ENCODE measurements at regions not wholly inside any gene's neighbourhood (a gene's known extent, or its start where the extent isn't known, plus 50 kb on each side); places are given as distances from the start of the nearest gene placed in this dataset.

DNA sequence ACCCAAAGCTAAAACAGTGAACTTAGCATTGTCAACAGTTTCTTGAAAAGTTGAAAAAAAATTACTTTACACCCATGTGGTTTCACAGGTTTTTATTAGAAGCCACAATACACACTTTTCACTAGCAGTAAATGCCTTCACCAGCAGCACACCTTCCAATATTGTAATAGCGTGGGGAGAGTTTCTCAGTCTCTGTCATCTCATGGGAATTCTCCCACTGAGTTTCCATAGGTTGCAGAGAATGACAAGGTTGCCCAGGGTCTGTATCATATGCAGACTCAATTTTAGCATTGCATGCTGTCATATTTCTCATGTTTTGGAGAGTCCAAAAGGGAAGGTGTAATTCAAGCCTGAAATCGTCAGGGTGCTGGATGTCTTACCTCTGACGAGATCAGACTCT, 486.1 kb upstream of the TENM3 start:
- Mint-ChIP-seq H3K27ac (no peak overlapping the region), H3K9me3 (peaks cover 10% of the 10 kb centered on the region), H3K4me1 (ENCODE audit: low read depth) (no peaks in the 10 kb centered on the region), H3K27me3 (no peaks in the 10 kb centered on the region), H3K4me3 (no peak overlapping the region), H3K36me3 (ENCODE audit: low read depth) (no peaks in the 10 kb centered on the region)
- no peak for DNase-seq

DNA sequence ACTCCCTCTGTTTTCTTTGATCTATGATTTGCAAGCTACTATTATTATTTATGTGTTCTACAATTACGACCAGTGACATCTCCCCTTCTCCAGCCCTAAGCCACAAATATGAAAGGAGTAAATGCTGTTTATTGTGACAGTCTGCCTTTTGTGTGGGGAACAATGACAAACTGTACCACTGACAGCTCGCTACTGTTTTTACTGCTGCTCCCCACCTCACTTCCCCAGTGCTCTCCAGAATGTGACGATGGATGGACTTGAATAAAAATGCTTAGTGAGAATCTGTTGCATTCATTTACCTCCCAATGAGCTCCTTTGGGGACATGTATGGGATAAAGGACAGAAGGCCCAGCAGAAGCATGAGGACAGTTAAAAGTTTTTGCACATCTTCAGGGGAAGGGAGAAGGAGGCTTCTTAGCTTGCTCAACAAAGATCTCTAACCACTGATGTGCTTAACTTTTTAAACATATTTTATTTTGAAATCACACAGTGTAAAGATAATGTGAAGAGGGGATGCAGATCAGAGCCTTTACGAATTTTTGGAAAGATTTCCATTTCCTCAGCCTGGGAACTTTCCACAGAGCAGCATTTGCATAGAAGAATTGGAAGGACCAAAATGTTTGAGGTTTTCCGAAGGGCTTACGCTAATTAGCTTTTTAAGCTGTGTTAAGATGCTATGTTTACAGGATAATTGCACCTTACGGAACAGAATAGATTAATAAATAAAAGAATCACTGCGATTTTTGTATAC, 485.1 kb upstream of the TENM3 start:
- Mint-ChIP-seq H3K9me3 (peaks cover 6% of the 10 kb centered on the region), H3K27me3 (no peaks in the 10 kb centered on the region), H3K36me3 (ENCODE audit: low read depth) (no peaks in the 10 kb centered on the region), H3K4me3 (no peak overlapping the region), H3K4me1 (ENCODE audit: low read depth) (no peaks in the 10 kb centered on the region), H3K27ac (no peak overlapping the region)
- no peak for DNase-seq

DNA sequence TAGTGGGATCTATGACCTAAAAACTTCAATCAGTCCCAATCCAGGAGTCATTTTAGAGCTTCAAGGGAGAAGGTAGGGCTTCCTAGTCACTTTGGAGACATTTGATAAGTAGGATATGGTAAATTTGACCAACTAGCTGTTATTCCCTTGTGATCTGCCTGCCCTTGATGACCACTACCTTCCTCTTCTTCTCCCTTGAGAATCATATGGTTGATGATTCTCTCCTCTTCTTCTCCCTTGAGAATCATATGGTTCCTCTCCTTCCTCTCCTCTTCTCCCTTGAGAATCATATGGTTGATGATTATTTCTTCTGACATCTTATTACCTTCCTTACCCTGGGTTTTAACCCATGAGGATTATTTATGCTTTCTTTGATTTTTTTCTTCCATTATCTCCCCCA, 482.6 kb upstream of the TENM3 start:
- Mint-ChIP-seq H3K4me3 (no peak overlapping the region), H3K4me1 (ENCODE audit: low read depth) (no peaks in the 10 kb centered on the region), H3K27me3 (no peaks in the 10 kb centered on the region), H3K9me3 (peaks cover 4% of the 10 kb centered on the region), H3K36me3 (ENCODE audit: low read depth) (no peaks in the 10 kb centered on the region), H3K27ac (no peak overlapping the region)
- DNase-seq, result no peak

DNA sequence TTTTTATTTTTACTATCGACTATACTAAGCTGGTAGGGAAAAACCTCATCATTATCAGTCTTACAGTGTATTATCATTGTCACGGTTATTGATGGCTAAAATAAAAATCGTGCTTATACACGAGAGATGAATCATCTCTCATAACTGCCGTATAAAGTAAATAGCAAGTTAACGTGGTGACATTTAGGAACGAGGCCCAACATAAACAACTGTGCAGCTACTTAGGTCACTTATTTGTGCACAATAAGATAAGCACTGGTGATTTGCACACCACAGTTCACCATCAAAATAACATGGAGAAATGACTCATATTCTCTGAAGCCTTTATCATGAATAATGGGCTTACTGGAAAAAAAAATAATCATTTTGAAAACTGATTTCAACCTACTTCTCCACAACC, 482.0 kb upstream of the TENM3 start:
- DNase-seq, result no peak
- Mint-ChIP-seq H3K27ac (no peak overlapping the region), H3K36me3 (ENCODE audit: low read depth) (no peaks in the 10 kb centered on the region), H3K9me3 (no peaks in the 10 kb centered on the region), H3K4me1 (ENCODE audit: low read depth) (no peaks in the 10 kb centered on the region), H3K4me3 (no peak overlapping the region), H3K27me3 (no peaks in the 10 kb centered on the region)

DNA sequence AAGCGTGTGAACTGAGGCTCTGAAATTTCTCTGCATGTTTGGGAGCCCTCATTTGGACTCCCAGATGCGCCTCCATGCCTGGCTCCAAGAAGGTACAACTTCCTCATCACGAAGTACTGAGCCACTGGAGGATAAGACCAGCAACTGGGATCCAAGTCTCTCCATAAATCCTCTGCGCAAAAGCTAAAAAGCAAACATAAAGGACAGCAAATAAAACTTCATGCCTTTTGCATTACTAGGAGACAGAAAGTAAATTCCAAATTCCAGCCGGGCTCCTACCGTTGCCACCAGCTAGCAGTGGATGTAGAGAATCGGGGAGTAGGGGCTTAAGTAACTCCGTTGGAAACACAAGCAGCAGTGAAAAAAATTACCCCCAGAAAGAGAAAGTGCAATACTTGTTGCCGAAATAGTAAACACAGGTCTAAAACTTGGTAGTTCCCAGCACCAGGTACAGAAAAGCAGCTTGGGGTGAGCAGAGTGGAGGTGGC, 477.1 kb upstream of the TENM3 start:
- no peak for DNase-seq
- H3K4me1 Mint-ChIP-seq (ENCODE audit: low read depth), result no peaks in the 10 kb centered on the region
- H3K27me3 Mint-ChIP-seq, result no peaks in the 10 kb centered on the region
- no peak overlapping the region for H3K4me3 Mint-ChIP-seq
- peaks cover 4% of the 10 kb centered on the region for H3K9me3 Mint-ChIP-seq
- H3K27ac Mint-ChIP-seq, result no peak overlapping the region
- no peaks in the 10 kb centered on the region for H3K36me3 Mint-ChIP-seq (ENCODE audit: low read depth)

DNA sequence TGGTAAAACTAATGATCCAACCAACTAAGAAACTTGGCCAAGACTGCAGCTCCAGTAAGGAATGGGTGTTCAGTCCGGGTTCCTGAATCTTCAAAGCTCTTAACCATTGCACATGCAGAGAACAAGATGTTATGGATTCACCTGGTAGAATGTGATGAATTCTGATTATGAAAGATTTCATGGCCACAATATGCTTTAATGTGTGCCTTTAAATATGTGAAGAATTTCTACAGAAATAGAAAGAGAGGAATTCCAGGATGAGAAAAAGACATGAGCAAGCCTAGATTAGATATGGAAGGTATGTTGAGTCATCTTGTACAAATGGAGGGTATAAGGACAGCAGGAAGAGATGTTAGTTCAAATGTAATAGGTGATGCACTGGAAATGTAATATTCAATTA, 472.2 kb upstream of the TENM3 start:
- DNase-seq, result no peak
- Mint-ChIP-seq H3K4me1 (ENCODE audit: low read depth) (no peaks in the 10 kb centered on the region), H3K36me3 (ENCODE audit: low read depth) (no peaks in the 10 kb centered on the region)

DNA sequence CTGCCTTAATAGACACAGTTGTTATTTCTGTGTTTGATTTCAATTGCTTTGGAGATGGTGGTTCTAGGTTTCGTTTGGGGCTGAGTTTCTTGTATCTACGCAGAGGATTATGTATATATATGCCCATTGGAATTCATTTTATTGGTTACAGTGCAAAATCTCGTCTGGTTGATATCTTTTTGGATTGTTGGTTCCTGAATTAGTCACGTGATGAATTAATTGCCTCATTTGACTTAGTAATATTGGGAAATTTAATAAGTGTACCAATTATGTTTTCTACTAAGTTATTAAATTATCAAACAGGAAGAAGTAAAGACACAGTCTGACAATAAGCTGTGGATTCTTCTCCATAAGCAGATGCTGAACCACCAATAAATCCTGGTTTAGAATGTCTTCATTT, 467.9 kb upstream of the TENM3 start:
- Mint-ChIP-seq H3K9me3 (peaks cover 9% of the 10 kb centered on the region), H3K4me1 (ENCODE audit: low read depth) (no peaks in the 10 kb centered on the region), H3K27ac (no peak overlapping the region), H3K4me3 (no peak overlapping the region), H3K36me3 (ENCODE audit: low read depth) (no peaks in the 10 kb centered on the region), H3K27me3 (no peaks in the 10 kb centered on the region)
- no peak for DNase-seq

More for the DNA sequence above, 472.2 kb upstream of the TENM3 start:
- peaks cover 9% of the 10 kb centered on the region for H3K9me3 Mint-ChIP-seq
- no peaks in the 10 kb centered on the region for H3K27me3 Mint-ChIP-seq
- no peak overlapping the region for H3K4me3 Mint-ChIP-seq
- H3K27ac Mint-ChIP-seq, result no peak overlapping the region

DNA sequence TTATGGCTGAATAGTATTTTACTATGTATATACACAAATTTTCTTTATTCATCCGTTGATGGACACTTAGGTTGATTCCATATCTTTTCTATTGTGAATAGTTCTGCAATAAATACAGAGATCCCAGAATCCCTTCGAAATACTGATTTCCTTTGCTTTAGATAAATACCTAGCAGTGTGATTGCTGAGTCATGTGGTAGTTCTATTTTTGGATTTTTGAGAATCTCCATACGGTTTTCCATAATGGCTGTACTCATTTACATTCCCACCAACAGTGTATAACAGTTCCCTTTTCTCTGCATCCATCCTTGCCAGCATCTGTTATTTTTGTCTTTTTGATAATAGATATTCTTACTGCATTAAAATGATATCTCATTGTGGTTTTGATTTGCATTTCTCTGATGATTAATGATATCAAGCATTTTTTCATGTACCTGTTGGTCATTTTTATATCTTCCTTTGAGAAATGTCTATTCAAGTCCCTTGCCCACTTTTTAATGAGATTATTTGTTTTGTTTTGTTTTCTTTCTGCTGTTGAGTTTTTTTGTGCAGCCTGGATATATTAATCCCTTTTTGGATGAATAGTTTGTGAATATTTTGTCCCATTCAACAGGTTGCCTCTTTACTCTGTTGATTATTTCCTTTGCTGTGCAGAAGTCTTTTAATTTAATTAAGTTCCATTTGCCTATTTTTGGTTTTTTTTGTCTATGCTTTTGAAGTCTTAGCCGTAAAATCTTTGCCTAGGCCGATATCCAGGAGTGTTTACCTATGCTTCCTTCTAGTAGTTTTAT, 466.7 kb upstream of the TENM3 start:
- peaks cover 9% of the 10 kb centered on the region for H3K9me3 Mint-ChIP-seq
- no peaks in the 10 kb centered on the region for H3K4me1 Mint-ChIP-seq (ENCODE audit: low read depth)
- DNase-seq, result no peak
- no peaks in the 10 kb centered on the region for H3K27me3 Mint-ChIP-seq
- no peak overlapping the region for H3K27ac Mint-ChIP-seq
- H3K4me3 Mint-ChIP-seq, result no peak overlapping the region
- H3K36me3 Mint-ChIP-seq (ENCODE audit: low read depth), result no peaks in the 10 kb centered on the region

DNA sequence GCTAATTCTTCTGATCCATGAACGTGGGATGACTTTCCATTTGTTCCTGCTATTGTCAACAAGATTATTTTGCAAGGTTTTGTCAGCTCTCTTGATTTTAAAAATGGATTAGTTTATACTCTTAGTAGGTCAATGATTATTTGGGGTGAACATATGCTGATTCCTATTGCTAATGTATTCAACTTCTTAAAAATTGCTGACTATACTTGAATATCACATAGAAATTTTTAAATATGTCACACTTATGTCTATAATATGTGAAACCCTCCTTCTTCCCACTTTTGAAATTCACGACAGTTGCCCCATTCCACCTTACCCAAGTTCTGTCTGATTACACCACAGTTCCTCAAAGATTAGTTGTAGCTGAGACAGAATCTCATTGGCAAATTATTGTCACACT, 465.7 kb upstream of the TENM3 start:
- no peak overlapping the region for H3K27ac Mint-ChIP-seq
- no peaks in the 10 kb centered on the region for H3K36me3 Mint-ChIP-seq (ENCODE audit: low read depth)
- no peak for DNase-seq
- no peaks in the 10 kb centered on the region for H3K27me3 Mint-ChIP-seq
- no peaks in the 10 kb centered on the region for H3K4me1 Mint-ChIP-seq (ENCODE audit: low read depth)
- no peak overlapping the region for H3K4me3 Mint-ChIP-seq
- peaks cover 9% of the 10 kb centered on the region for H3K9me3 Mint-ChIP-seq

DNA sequence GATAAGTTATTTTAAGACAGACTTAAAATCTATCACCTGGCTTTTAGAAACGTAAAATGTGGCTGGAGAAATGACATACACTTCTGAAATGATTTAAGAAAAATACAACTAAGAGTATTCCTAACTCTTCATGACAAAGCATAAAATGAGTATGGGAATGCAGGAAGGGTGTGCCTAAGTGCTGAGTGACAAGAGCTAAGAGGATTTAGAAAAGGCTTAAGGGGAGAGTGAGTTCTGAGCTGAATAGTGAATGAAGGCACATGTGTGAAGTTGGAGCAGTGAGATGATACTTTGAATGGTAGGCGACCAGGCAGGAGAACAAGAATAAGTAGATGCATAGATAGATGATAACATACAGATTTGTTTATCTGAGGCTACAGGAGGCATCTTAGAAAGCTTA, 458.3 kb upstream of the TENM3 start:
- Mint-ChIP-seq H3K36me3 (ENCODE audit: low read depth) (no peaks in the 10 kb centered on the region), H3K27ac (no peak overlapping the region), H3K27me3 (no peaks in the 10 kb centered on the region), H3K4me3 (no peak overlapping the region), H3K4me1 (ENCODE audit: low read depth) (no peaks in the 10 kb centered on the region), H3K9me3 (peaks cover 2% of the 10 kb centered on the region)
- DNase-seq, result no peak

DNA sequence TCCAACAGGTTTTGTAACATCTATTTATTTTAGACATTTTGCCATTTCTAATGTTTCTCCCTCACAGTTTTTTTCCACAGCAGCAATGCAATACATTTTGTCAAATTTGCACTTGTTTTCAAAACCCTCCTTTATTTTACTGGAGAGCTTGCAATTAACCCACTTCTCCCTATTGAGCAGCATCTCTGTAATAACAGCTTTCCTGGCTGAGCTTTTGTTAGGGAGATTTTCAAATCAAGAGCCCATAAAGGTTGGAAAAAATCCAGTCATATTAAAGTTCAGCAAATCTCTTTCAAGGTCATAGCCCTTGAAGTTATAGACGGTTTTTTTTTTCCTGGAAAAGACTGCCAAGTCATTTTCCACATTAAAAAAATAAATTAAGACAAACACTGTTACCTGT, 450.6 kb upstream of the TENM3 start:
- DNase-seq, result no peak
- peaks cover 12% of the 10 kb centered on the region for H3K9me3 Mint-ChIP-seq
- H3K27ac Mint-ChIP-seq, result no peak overlapping the region
- H3K4me1 Mint-ChIP-seq (ENCODE audit: low read depth), result no peaks in the 10 kb centered on the region
- no peak overlapping the region for H3K4me3 Mint-ChIP-seq
- no peaks in the 10 kb centered on the region for H3K36me3 Mint-ChIP-seq (ENCODE audit: low read depth)
- no peaks in the 10 kb centered on the region for H3K27me3 Mint-ChIP-seq

DNA sequence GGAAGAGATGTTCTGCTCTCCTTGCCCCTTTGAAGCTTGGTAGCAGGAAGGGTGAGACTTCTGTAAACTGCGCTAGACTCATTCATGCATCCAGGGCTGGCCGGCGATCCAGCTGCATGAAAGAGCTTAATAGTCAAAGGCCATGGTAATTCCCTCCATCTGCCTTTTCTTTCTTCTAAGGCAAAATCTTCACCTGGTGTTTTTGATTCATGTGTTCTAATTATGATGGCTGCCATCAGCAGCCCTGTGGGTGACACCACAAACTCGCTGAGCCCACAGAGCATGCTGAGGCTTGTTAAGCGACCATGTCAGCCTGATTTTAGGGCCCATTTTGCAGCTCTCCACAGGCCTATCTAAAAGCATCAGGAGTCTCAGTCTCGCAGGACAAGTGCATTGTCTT, 450.1 kb upstream of the TENM3 start:
- peaks cover 12% of the 10 kb centered on the region for H3K9me3 Mint-ChIP-seq
- no peaks in the 10 kb centered on the region for H3K36me3 Mint-ChIP-seq (ENCODE audit: low read depth)
- H3K4me3 Mint-ChIP-seq, result no peak overlapping the region
- no peak overlapping the region for H3K27ac Mint-ChIP-seq
- no peaks in the 10 kb centered on the region for H3K4me1 Mint-ChIP-seq (ENCODE audit: low read depth)
- no peak for DNase-seq
- H3K27me3 Mint-ChIP-seq, result no peaks in the 10 kb centered on the region

DNA sequence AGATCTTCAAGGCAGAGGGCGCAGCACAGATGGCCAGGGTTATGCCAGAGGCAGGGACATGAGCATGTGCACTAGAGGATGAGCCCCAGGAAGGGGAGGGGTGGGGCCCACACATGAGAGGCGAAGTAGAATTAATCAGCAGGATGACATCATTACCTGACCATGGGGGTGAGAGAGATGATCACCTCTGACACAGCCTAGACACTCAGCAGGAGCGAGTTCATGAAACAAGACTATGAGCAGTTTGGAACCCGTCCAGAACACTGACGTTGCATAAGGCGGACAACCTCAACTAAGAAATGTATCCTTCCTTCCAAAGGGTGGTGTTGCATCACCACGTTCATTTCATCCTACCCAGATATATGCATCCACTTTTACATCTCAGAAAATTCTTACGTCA, 446.7 kb upstream of the TENM3 start:
- DNase-seq, result no peak
- no peaks in the 10 kb centered on the region for H3K4me1 Mint-ChIP-seq (ENCODE audit: low read depth)
- no peaks in the 10 kb centered on the region for H3K36me3 Mint-ChIP-seq (ENCODE audit: low read depth)
- no peaks in the 10 kb centered on the region for H3K27me3 Mint-ChIP-seq
- no peak overlapping the region for H3K4me3 Mint-ChIP-seq
- H3K27ac Mint-ChIP-seq, result no peak overlapping the region
- peaks cover 12% of the 10 kb centered on the region for H3K9me3 Mint-ChIP-seq

DNA sequence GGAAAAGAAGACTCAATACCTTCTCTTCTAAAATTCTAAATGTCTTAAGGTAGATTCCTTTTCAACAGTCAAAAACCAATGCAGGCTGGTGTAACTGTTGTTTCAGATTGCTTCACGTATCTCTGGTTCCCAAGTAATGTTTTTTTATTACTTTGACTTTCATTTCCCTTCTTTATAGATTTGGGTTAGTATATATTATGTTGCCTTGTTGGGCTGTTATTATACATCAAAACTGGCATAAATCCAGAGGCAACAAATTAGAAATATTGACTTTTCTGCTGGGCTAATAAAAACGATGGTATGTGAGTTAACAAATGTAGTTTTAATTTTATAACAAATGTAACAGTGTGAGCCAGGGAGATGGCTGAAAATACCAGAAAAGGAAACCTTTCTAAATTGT, 444.7 kb upstream of the TENM3 start:
- no peak for DNase-seq
- Mint-ChIP-seq H3K9me3 (peaks cover 16% of the 10 kb centered on the region), H3K27me3 (no peaks in the 10 kb centered on the region), H3K36me3 (ENCODE audit: low read depth) (no peaks in the 10 kb centered on the region), H3K4me1 (ENCODE audit: low read depth) (no peaks in the 10 kb centered on the region), H3K4me3 (no peak overlapping the region), H3K27ac (no peak overlapping the region)

DNA sequence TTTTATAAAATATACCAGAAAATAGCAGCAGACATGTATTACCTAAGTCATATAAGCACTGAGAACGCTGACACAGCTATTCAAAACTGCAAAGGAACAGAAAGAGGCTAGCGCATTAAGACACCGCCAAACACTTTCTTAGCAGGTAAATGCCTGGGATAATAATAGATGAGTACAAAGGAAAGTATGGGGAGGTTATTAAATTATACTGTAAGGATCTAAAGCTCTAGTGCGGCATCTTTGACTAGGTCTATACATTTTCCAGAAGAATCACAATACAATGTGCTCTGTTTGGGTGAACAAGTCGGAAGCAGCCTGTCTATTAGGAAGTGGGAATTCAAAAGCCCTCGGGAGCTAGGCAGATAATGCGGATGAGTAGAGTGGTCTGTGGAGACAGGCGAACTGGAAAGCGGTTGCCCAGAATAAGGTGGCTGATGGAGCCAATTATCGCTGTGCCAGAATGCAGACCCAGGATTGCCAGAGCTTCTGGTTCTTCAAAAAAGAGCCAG, 443.6 kb upstream of the TENM3 start:
- H3K9me3 Mint-ChIP-seq, result peaks cover 16% of the 10 kb centered on the region
- no peak overlapping the region for H3K4me3 Mint-ChIP-seq
- no peaks in the 10 kb centered on the region for H3K4me1 Mint-ChIP-seq (ENCODE audit: low read depth)
- no peaks in the 10 kb centered on the region for H3K36me3 Mint-ChIP-seq (ENCODE audit: low read depth)
- H3K27ac Mint-ChIP-seq, result no peak overlapping the region
- H3K27me3 Mint-ChIP-seq, result no peaks in the 10 kb centered on the region
- no peak for DNase-seq
